PC-9 (cell line): ENCODE measurements at regions not wholly inside any gene's neighbourhood (a gene's known extent, or its start where the extent isn't known, plus 50 kb on each side); places are given as distances from the start of the nearest gene placed in this dataset.

Source experiments
- EZH2 ChIP-seq: fragments of 200-600 bp; sonication (generic); IDR thresholded peaks from 2 replicates; pipeline ENCODE4 v1.8.0; 2017; ENCODE audit warnings: antibody characterized with exemption, low read depth
- TF ChIP-seq, protein P1 (sequence below): fragments of 200-600 bp; sonication (generic); conservative IDR thresholded peaks from 2 replicates; pipeline ENCODE4 v1.6.1; 2017; ENCODE audit warnings: mixed run types, antibody characterized with exemption, mild to moderate bottlenecking, moderate library complexity

DNA sequence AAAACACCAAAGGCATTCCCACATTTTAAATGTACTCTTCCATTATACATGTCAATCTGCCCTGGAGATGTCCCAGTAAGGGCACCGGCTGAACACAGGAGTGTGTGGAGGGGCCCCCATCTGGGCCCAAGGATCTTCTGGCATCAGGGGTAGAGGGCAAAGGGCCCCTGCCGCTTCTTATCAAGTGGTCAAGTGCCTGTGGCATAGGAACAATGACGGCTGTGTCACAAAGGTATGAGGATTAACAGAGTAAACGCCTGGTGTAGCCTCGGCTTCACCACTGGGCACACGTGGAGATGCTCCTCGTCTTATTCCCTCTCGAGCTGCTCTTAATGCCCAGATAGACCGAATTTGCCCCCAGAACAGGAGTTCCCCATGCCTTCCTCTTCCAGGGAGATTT lies 169.7 kb upstream of the GLI2 start:
- TF ChIP-seq, protein P1, sequence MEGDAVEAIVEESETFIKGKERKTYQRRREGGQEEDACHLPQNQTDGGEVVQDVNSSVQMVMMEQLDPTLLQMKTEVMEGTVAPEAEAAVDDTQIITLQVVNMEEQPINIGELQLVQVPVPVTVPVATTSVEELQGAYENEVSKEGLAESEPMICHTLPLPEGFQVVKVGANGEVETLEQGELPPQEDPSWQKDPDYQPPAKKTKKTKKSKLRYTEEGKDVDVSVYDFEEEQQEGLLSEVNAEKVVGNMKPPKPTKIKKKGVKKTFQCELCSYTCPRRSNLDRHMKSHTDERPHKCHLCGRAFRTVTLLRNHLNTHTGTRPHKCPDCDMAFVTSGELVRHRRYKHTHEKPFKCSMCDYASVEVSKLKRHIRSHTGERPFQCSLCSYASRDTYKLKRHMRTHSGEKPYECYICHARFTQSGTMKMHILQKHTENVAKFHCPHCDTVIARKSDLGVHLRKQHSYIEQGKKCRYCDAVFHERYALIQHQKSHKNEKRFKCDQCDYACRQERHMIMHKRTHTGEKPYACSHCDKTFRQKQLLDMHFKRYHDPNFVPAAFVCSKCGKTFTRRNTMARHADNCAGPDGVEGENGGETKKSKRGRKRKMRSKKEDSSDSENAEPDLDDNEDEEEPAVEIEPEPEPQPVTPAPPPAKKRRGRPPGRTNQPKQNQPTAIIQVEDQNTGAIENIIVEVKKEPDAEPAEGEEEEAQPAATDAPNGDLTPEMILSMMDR, result no peak
- no peak for TF ChIP-seq EZH2
